Stomach (tissue), 8 donors: ENCODE measurements at regions not wholly inside any gene's neighbourhood (a gene's known extent, or its start where the extent isn't known, plus 50 kb on each side); places are given as distances from the start of the nearest gene placed in this dataset.

Experiments used
- DNase-seq, 2 donors: peaks; one replicate each; pipeline versions ENCODE4 v3.0.0 to v3.0.0-alpha.2; 2013 to 2019
- H3K27ac ChIP-seq, 5 donors: fragments of 200-600 bp in 4 of 5; sonication (generic) in 4 of 5; one replicate each; pipeline ENCODE4 v1.5.1; 2013 to 2019; ENCODE audit warnings: mild to moderate bottlenecking in 1 of 5, moderate library complexity in 1 of 5
- H3K27me3 ChIP-seq, 3 donors: fragments of 200-600 bp; sonication (generic); one replicate each; pipeline ENCODE4 v1.5.1; 2017 to 2019; ENCODE audit warnings: mixed run types in 1 of 3
- H3K36me3 ChIP-seq, 4 donors: fragments of 200-600 bp; sonication (generic); 1 replicate in 3 of 4; 2 replicates in 1 of 4; pipeline ENCODE4 v1.5.1; 2016 to 2019
- H3K4me1 ChIP-seq, 4 donors: fragments of 200-600 bp; sonication (generic); one replicate each; pipeline ENCODE4 v1.5.1; 2016 to 2019
- H3K4me3 ChIP-seq, 4 donors: fragments of 200-600 bp; sonication (generic) in 3 of 4; one replicate each; pipeline ENCODE4 v1.5.1; 2016 to 2019; ENCODE audit warnings: mild to moderate bottlenecking in 1 of 4
- H3K9me3 ChIP-seq, 4 donors: fragments of 200-600 bp; sonication (generic); one replicate each; pipeline ENCODE4 v1.5.1; 2016 to 2019
- EP300 ChIP-seq: sonication (generic); formaldehyde crosslinking; IDR thresholded peaks from one replicate; pipeline ENCODE4 v1.6.1; 2017; ENCODE audit warnings: antibody characterized with exemption
- POLR2A ChIP-seq, 4 donors: fragments of 450-650 bp; IDR thresholded peaks; one replicate each; pipeline ENCODE4 v1.6.1; 2016; ENCODE audit warnings: antibody characterized with exemption in 4 of 4, control low read depth in 2 of 4, mild to moderate bottlenecking in 1 of 4, moderate library complexity in 1 of 4
- POLR2AphosphoS5 ChIP-seq, 3 donors: sonication (generic); formaldehyde crosslinking; IDR thresholded peaks; one replicate each; pipeline ENCODE4 v1.6.1; 2016; ENCODE audit warnings: antibody characterized with exemption in 3 of 3
- WGBS, 5 donors: extraction: QIAGEN DNeasy Blood & Tissue Kit in 3 of 5; methylation state at CpG; one replicate each; pipeline versions ENCODE4 v1.1.5 to v1.1.7; 2013 to 2018; 5-methylcytosine and 5-hydroxymethylcytosine counted together
- intact Hi-C: fragments of 100-400 bp; cut with DNase I; formaldehyde crosslinking; loops from one replicate; pipeline ENCODE4 v1.15.1; 2023; ENCODE audit warnings: low total_unique reads
- TF ChIP-seq, protein P1 (sequence below), 7 experiments: fragments of 450-650 bp in 4 of 7; fragments of 200-600 bp in 3 of 7; sonication (generic) in 3 of 7; IDR thresholded peaks; one replicate each; pipeline ENCODE4 v1.5.1; 2016 to 2019; ENCODE audit warnings: antibody characterized with exemption in 7 of 7, control low read depth in 2 of 7, mild to moderate bottlenecking in 1 of 7
- donor health status: healthy with polysubstance abuse.
- donor health status: Bipolar disorder and iron deficiency.
- donor health status: healthy.

DNA sequence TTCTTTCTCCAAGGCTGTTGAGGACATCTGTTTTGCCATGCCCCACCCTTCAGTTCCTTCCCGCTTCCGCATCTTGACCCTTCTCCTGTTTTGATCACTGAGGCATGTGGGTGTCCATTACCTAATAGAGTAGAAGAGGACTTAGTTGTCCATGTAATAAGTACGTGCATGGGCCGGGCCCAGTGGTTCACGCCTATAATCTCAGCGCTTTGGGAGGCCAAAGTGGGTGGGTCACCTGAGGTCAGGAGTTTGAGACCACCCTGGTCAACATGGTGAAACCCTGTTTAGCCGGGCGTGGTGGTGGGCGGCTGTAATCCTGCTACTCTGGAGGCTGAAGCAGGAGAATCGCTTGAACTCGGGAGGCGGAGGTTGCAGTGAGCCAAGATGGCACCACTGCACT, 637.8 kb upstream of the EEF2KMT start:
- WGBS, 5 donors: 94 to 95% (median 94%) methylated on average over 8 to 12 of the region's 12 CpGs
- intact Hi-C loops: no loop called here
- TF ChIP-seq POLR2A (IDR thresholded peaks at IDR 0.05): no peak
- TF ChIP-seq, protein P1, sequence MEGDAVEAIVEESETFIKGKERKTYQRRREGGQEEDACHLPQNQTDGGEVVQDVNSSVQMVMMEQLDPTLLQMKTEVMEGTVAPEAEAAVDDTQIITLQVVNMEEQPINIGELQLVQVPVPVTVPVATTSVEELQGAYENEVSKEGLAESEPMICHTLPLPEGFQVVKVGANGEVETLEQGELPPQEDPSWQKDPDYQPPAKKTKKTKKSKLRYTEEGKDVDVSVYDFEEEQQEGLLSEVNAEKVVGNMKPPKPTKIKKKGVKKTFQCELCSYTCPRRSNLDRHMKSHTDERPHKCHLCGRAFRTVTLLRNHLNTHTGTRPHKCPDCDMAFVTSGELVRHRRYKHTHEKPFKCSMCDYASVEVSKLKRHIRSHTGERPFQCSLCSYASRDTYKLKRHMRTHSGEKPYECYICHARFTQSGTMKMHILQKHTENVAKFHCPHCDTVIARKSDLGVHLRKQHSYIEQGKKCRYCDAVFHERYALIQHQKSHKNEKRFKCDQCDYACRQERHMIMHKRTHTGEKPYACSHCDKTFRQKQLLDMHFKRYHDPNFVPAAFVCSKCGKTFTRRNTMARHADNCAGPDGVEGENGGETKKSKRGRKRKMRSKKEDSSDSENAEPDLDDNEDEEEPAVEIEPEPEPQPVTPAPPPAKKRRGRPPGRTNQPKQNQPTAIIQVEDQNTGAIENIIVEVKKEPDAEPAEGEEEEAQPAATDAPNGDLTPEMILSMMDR (IDR thresholded peaks at IDR 0.05): no peak
- TF ChIP-seq EP300: no peak
- TF ChIP-seq POLR2AphosphoS5 (IDR thresholded peaks at IDR 0.05): no peak
- Histone ChIP-seq H3K27ac (no peak overlapping the region), H3K27me3 (no peaks in the 10 kb centered on the region), H3K9me3 (peaks cover 0 to 9% (median 2%) of the 10 kb centered on the region in 4 donors), H3K36me3 (no peaks in the 10 kb centered on the region), H3K4me3 (no peak overlapping the region), H3K4me1 (no peaks in the 10 kb centered on the region)
- no peak for DNase-seq

DNA sequence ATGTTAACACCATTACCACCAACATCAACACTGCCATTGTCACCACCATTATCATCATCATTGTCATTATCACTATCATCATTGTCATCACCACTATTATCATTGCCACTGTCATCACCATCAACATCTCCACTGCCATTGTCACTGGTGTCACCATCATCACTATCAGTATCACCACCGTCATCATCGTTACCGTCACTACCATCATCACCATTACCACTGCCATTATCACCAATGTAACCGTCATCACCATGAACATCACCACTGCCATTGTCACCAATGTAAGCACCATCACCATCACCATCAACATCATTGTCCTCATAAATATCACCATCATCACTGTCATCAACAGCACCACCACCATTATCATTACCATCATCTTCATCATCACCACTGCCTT, 633.2 kb upstream of the EEF2KMT start:
- Histone ChIP-seq H3K27ac (no peak overlapping the region), H3K27me3 (no peaks in the 10 kb centered on the region), H3K36me3 (no peaks in the 10 kb centered on the region), H3K9me3 (peaks cover 0 to 9% (median 3%) of the 10 kb centered on the region in 4 donors), H3K4me3 (no peak overlapping the region), H3K4me1 (no peaks in the 10 kb centered on the region)
- WGBS, 5 donors: 93 to 98% (median 97%) methylated on average over 4 of the region's 4 CpGs
- TF ChIP-seq POLR2A (IDR thresholded peaks at IDR 0.05): no peak
- TF ChIP-seq EP300: no peak
- no peak for TF ChIP-seq POLR2AphosphoS5 (IDR thresholded peaks at IDR 0.05)
- TF ChIP-seq, protein P1 (IDR thresholded peaks at IDR 0.05): no peak
- intact Hi-C loops: no loop called here
- DNase-seq: no peak

DNA sequence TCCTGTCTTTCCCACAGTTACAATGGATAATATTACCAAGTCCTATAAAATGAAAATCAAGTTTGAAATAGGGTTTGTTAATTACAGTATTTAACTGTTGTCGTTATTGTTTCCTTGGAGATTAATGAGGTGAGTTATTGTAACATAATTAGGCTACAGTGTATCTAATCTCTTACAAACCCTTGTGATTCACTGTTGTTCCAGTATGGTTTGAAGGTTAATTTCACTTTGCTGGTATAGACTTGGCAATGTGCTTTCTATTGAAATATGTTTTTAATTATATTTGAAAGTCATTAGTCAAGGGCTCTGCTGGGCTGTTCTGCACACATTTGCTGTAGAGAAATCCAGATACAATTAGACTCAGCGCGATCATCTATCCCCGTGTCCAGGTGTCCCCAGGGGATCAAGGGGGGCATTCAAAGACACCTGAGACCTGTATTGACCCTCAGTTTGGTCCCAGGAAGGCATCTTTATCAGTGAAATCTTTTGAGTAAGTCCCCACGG, 624.6 kb upstream of the EEF2KMT start:
- WGBS, 5 donors: 70 to 83% (median 75%) methylated on average over 5 of the region's 5 CpGs
- no peak overlapping the region for H3K27ac ChIP-seq
- H3K27me3 ChIP-seq: no peaks in the 10 kb centered on the region
- no peaks in the 10 kb centered on the region for H3K36me3 ChIP-seq
- intact Hi-C loops: no loop called here
- peak in 1 of 2 donors; percentile 5 for DNase-seq
- no peak overlapping the region for H3K4me3 ChIP-seq
- peaks cover 0 to 4% (median 0%) of the 10 kb centered on the region in 4 donors for H3K9me3 ChIP-seq
- TF ChIP-seq POLR2AphosphoS5 (IDR thresholded peaks at IDR 0.05) (no peak), EP300 (no peak), POLR2A (IDR thresholded peaks at IDR 0.05) (no peak)
- TF ChIP-seq, protein P1 (IDR thresholded peaks at IDR 0.05): no peak
- no peaks in the 10 kb centered on the region for H3K4me1 ChIP-seq

DNA sequence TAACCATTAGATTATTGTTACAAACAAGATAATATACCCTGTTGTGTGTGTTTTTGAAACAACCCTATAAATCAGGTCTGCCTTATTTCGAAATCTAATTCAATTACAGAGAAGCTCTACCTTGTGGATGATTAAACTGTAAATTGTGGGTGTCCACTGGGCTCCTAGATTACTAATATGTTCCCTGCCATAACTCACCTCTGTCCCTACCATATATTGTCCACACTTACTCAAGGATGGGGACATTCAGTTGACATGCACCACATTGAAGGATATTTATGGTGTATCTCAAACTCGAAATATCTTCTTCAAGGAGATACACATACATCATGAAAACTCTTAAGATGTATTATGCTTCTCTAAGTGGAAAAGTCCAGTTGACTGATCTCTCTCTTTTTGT, 617.6 kb upstream of the EEF2KMT start:
- H3K27ac ChIP-seq: no peak overlapping the region
- H3K27me3 ChIP-seq: no peaks in the 10 kb centered on the region
- WGBS, 5 donors: 57 to 76% (median 61%) methylated on average over 2 of the region's 2 CpGs
- peaks cover 0 to 22% (median 7%) of the 10 kb centered on the region in 4 donors for H3K9me3 ChIP-seq
- intact Hi-C loops: no loop called here
- H3K4me1 ChIP-seq: no peaks in the 10 kb centered on the region
- no peak overlapping the region for H3K4me3 ChIP-seq
- DNase-seq: no peak
- no peak for TF ChIP-seq EP300
- no peak for TF ChIP-seq POLR2A (IDR thresholded peaks at IDR 0.05)
- TF ChIP-seq, protein P1 (IDR thresholded peaks at IDR 0.05): no peak
- no peak for TF ChIP-seq POLR2AphosphoS5 (IDR thresholded peaks at IDR 0.05)
- H3K36me3 ChIP-seq: no peaks in the 10 kb centered on the region
